Uterus (tissue), 2 donors: ENCODE measurements at regions not wholly inside any gene's neighbourhood (a gene's known extent, or its start where the extent isn't known, plus 50 kb on each side); places are given as distances from the start of the nearest gene placed in this dataset.

Experiments
- CTCF ChIP-seq, 4 experiments: fragments of 200-600 bp in 2 of 4; fragments of 450-650 bp in 2 of 4; sonication (generic) in 2 of 4; IDR thresholded peaks; one replicate each; pipeline ENCODE4 v1.5.1; 2016 to 2019; ENCODE audit warnings: antibody characterized with exemption in 4 of 4, mild to moderate bottlenecking in 2 of 4, moderate library complexity in 1 of 4
- POLR2A ChIP-seq, 2 donors: fragments of 450-650 bp; IDR thresholded peaks; one replicate each; pipeline ENCODE4 v1.6.1; 2016; ENCODE audit warnings: antibody characterized with exemption in 2 of 2, mild to moderate bottlenecking in 1 of 2, moderate library complexity in 1 of 2

DNA sequence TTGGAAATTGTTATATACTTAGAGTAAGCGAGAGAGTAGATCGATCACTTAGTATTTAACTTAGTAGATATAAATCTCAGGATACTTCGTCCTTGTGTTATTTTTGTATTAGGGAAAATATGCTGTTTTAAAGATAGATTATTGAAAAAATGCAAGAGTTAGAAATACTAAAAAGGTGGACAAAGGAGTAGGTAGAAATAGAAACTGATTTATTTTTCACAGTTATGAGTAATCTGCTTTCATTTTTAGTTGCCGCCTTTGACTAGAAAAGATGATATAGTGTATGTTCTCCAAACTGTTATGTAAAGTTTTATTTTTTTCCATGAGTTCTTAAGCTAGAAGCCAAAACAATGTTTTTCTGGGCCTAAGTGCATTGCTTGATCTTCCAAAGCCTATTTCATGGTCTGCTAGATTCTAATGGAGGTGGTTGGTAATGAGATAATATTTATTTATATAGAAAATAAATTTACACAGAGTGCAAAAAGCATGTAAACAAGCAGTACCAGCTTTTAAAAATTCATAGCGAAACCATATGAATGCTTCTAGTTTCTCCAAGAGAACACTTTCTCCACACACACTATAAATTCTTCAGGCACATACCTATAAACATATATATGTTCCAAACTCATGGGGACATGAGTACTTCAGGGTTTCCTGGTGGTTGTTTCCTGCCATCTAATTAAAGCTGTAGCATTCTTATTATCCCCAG is 61.1 kb downstream of the DIPK2A start:
- TF ChIP-seq CTCF (IDR thresholded peaks at IDR 0.05) (no peak), POLR2A (IDR thresholded peaks at IDR 0.05) (no peak)
